GM19452 (cell line): ENCODE measurements at regions not wholly inside any gene's neighbourhood (a gene's known extent, or its start where the extent isn't known, plus 50 kb on each side); places are given as distances from the start of the nearest gene placed in this dataset.

ENCODE experiments used
- ATAC-seq: cut with Tn5 transposase; IDR thresholded peaks from one replicate; pipeline ENCODE4 v1.9.1; 2021; ENCODE audit not compliant: unreplicated experiment

DNA sequence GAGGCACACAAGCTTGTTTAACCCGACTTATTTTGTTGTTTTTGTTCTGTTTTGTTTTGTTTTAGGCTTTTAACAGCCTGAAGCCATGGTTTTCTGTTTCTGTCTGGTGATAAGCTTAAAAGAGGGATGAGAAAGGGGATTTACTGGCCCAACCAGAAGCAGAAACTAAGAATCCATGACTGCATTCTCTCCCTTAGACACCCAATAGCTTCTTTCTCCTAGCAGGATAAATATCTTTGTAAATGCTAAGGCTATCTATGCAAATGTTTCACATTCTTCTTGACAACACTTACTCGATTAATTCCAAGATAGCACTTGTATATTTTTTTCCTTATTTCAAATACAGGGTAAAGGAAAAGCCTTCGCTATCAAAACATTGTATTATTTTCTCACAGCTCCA is 53.7 kb upstream of the SMAD1 start:
- ATAC-seq, result no peak

DNA sequence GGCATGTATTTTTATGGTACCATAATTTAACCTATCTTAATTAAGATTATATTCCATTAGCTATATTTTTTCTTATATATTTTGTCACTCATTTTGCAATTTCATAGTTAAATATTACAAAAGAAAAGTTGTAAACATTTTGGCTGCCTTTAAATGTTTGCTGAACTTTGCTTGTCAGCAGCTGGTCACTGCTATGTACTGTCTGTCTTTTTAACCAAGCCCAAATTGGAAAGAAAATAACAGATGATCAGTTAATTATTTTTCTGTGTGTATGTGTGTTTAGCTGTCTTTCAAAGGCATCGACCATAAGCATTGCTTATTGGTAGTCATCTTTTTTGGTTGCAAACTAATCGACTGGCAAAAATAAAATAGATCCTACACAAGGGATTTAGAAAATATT is 54.4 kb upstream of the SMAD1 start:
- no peak for ATAC-seq

DNA sequence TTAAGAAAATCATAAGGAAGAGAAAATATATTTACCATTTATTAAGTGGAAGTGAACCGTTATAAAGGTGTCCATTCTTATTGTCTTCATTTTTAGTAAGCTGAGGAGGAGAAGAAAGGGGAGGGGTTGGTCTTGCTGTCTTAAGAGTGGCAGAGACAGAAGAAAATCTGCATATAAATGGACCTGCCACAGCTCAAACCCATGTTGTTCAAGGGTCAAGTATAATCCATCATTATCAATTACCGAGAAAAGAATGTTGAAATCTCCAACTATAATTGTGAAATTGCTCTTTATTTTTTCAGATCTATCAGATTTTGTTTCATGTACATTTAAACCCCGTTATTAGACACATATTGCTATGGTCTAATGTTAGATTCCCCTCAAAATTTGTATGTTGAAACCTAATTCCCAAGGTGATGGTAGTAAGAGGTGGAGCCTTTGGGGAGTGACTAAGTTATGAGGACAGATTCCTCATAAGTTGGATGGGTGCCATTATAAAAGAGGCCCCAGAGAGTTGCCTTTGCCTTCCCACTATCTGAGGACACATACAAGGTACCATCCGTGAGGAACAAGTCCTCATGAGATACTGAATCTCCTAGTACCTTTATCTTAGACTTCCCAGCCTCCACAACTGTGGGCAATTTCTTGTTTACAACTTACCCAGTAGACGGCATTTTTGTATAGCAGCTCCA is 58.5 kb upstream of the SMAD1 start:
- no peak for ATAC-seq

DNA sequence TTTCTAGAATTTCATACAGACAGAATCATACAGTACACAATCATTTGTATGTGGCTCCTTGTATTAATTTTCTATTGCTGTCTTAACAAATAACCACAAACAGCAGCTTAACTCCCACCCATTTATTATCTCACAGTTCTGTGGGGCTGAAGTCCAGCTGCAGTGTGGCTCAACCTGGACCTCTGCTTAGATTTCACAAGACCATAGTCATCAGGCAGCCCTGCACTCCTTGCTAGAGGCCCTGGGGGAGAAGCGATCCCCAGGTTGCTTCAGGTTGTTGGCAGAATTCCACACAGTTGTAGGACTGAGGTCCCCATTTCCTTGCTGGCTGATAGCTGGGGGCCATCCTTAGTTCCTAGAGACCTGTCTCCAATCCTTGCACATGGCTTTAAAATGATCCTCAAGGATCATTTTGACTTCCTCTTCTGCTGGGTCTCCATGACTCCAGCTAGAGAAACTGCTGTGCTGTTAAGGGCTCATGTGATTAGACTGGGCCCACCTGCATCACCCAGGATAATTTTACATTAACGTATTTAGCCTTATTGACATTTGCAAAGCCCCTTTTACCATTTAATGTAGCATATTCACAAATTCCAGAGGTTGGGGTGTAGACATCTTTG is 60.9 kb upstream of the SMAD1 start:
- no peak for ATAC-seq

DNA sequence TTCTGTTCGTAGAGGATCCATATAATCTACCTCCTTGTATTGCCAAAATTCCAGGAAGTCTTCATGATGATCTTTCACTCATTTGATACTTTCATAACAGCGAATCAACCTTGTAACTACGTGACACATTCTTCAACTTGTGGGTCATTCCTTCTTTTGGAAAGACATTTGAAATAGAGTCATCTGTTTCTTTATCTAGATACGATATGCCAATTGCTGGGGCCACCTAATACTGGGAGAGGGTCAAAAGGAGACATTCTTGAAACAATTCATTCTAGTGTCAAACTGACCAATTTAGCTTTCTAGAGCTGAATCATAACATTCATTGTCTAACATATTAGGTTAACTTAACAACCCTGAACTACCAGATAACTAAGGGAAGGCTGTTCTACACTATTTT is 62.9 kb upstream of the SMAD1 start:
- no peak for ATAC-seq

DNA sequence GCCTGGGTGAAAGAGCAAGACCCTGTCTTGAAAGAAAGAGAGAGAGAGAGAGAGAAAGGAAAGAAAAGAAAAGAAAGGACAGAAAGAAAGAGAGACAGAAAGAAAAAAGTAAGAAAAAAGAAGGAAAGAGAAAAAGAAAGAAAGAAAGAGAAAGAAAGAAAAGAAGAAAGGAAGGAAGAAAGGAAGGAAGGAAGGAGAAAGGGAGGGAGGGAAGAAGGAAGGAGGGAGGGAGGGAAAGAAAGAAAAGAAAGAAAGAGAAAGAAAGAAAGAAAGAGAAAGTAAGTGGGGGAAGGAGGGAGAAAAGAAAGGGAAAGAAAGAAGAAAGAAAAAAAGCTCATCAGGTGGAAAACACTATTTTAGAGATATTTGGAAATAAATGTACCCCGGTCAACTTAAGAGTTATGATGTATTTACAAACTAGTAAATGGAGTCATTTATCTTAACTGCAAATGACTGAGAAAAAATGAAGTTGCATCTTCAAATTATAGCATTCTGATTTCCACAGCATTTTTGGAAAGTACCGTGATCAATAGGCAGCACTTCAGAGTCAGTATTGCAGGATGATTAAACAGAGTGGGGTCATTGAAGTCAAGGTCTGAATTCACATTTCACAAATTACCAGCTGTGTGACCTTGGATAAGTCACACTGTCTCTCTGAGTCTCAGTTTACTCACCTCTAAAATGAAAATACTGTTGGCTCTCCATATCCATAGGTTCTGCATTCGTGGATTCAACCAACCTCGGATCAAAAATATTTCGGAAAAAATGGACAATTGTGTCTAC is 64.1 kb upstream of the SMAD1 start:
- no peak for ATAC-seq

DNA sequence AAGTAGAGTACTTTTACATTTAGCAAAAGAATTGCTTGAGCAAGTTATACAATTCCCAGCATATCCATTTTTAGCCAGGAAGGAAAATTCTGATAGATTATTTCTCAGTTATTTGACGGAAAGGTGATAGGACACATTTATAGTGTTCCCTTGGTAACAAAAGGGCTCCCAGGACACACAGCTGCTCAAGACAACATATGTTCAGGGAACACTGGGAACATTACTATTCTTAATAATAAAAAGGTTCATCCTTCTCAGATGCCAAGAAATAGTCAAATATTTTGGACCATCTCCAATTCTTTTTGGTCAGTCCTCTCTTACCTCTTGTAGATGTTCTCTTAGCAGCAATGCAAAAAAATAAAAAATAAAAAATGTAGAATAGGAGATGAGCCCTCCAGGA is 66.8 kb upstream of the SMAD1 start:
- no peak for ATAC-seq

DNA sequence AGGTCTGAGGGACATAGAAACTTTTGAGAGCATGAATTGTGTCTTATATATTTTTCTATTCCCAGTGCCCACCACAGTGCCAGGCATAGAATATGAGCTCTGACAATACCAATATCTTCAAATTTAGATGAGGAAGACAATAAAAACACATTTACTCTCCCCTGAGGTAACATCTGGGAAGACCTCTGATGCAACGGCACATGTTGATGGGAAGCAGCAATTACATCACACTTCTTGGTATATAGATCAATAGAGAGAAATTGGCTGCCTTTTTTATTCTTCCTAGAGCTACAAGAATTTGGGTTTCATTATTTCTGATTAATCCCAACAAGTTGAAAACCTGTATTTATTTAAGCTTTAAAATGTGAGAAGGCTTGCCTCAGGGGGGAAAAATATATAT is 67.4 kb upstream of the SMAD1 start:
- no peak for ATAC-seq

DNA sequence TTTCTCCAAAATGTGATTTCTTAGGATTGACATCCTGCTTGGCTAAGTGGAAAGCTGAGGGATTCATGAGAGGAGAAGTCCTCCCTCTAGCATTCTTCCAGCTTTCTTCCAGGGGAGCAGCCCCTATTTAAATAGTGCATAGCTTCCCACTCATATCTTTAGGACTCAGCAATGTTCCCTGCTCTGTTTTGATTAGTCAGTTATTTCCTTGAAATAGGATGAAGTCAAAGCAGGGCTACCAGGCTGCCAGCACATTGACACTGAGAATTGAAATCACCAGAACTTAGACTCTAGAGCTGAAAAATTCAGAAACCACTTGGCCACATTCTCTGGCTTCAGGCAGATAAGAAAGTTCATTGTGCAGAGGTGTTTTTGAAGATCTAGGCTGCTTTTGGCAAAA is 74.7 kb upstream of the SMAD1 start:
- no peak for ATAC-seq

DNA sequence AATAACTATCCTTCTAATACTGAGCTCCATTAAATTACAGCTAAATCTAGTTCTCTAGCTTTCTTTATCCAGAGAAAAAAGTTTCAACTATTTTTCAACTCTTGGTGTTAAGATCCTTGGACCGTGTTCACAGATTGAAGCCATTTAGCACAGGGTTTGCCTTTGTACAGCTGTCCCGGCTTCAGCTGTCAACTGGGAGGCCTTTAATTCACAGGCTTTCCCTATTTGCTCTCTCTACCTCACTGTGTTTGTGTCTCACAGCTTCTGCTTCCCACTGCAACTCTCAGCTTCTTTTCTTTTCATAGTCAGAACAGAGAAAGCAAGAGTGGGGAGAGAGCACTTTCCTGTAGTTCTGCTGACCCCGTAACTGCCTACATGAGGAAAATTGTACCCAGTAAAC is 76.9 kb upstream of the SMAD1 start:
- ATAC-seq, result no peak

DNA sequence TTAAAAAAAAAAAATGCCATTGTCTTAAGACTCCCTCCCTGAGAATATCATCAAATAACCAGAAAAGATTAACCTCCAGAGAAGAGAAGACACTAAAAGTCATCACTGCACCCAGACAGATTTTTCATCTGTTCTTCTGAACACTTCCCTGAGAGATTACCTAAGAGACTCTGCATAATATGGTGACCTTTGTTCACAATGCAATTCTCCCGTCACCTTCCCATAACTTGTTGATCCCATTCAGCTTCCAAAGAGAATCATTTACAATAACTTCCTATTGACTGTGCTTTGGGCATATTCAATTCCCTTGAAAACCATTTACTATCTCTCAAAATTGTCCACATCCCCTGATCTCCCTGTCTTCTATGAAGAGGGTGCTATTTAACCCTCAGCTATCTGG is 85.1 kb upstream of the SMAD1 start:
- ATAC-seq, result no peak

DNA sequence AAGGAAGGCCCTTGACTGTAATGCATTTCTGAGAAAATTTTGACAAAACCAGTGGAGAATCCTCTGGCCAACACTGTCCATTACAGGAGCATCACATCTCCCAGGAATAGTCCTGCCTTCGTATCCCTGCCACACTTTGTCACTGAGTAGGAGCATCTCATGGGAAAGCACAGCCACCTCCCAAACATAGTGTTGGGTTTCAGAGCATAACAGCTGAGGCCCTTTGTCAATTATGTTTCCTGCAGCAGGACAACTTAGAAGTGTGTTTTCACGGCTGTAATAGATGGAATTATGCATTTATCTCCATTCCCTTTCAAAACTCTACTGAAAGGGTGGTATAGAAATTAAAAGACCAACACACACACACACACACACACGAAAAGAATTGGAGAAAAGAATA is 91.1 kb upstream of the SMAD1 start:
- no peak for ATAC-seq

DNA sequence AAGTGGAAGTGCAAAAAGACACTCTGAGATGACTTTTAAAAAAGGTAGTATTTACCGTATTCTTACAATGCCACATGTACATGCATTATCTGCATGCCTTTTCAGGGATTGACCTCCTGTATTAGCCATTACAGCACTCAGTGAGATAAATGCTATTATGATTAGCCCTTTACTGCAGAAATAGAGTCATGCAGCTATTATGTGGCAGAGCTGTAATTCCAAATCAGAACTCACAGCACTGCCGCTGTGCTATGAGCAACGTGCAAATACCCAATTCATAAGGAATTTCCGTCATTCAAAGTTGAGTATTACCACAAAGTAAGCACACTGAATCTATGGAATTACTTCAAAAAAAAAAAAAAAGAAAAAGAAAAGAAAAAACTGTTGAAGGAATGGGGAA is 92.1 kb upstream of the SMAD1 start:
- no peak for ATAC-seq

DNA sequence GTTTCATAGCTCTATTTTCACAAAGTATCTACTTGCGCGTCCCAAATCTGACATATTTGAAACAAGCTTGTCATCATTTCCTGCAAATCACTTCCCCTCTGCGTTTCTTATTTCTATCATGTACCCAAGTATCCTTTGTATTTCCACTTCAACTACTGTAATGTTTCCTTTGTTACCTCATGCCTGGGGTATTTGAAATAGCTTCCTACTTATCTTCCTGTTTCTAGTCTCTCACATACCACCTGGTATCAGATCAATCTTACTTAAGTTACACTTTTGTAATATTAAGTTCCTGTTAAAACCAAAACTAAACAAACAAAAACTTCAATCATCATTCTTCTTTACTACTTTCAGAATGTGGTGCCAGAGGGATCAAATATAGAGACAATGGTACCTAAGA is 93.6 kb upstream of the SMAD1 start:
- no peak for ATAC-seq

DNA sequence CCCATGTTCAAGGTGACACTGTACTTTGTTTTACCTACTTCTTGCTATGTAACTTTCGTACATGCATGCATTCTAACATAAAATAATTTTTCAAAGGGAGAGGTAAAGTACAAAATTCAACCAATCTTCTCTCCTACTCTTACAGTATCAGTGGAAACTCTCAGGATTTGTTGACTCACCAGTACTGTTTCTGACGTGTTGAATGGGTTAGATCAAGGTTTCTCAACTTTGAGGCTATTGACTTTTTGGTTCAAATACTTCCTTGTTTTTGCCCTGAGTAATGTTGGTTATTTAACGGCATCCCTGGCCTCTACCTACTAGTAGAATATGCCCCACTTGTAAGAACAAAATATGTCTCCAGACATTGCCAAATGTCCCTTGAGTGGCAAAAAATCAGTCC is 94.6 kb upstream of the SMAD1 start:
- no peak for ATAC-seq

DNA sequence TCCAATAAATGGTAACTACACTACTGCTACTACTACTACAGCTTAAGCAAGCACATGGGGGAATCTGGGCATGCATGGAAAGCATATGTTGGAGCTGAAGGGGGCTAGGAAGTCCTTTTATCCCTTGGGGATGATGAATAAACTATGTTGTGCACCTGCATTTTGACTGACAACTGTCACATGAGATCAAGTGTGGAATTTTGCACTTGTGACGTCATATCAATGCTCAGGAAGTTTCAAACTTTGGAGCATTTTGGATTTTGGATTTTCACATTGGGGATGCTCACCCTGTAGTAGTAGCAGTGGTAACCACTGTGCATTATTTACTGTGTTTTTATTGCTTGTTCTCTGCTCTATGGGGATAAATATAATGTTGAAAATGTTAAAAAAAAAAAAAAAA is 100.5 kb upstream of the SMAD1 start:
- no peak for ATAC-seq

DNA sequence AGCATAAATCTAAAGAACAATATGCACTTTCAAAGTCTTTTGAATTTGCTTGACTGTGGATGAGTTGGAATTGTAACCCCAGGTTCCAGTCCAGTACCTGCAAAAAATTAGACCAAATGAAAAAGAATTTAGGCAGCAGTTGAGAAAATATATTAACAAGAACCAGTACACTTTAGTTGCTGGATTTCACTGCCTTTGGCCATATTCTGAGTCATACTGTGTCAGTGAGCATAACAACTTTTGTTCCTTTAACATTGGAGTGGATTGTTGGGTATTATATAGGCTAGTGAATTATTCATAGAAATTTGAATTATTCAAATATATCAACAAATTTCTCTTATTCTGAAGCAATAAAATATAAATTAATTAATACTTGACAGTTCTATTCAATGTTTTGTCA is 101.5 kb upstream of the SMAD1 start:
- no peak for ATAC-seq

DNA sequence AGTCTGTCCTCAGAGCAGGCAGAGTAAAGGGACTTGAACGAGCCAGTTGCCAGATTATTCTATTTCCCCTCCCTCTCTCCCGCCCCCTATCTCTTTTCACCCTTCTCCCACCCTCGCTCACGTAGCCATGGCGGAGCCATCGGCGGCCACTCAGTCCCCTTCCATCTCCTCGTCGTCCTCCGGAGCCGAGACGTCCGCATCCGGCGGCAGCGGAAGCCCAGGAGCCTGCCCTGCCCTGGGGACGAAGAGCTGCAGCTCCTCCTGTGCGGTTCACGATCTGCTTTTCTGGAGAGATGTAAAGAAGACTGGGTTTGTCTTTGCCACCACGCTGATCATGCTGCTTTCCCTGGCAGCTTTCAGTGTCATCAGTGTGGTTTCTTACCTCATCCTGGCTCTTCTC is 106.2 kb upstream of the SMAD1 start:
- no peak for ATAC-seq

DNA sequence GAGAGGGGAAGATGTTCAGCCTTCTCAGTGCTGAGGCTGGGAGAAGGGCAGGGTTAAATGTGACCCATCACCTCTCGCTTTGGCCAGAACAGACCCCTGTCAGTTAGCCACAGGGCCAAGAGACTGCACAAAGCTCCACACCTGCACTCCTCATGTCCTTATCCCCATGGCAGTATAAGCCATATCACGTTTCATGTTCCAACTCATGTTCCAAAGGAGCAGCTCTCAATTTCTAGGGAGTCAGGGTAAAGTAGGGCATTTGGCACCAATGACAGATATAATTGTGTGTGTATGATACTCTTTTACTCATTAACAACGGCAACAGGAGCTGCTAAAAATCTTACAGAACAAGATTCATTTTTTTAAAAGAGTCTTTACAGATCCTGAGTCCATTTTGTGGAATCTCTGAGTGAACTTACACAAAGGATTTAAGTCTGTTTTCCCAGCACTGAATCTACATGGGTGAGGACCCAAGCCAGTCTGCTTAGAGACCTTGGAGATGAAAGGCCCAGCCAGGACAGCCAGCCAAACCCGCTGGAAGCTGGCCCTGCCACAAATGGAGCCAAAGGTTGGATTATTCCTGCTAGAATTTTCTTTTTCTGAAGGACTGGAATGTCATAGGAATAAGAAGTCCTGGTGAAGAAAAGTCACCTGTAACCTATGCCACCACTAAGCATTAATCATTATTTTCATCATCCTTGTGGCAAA is 129.1 kb upstream of the SMAD1 start:
- no peak for ATAC-seq

DNA sequence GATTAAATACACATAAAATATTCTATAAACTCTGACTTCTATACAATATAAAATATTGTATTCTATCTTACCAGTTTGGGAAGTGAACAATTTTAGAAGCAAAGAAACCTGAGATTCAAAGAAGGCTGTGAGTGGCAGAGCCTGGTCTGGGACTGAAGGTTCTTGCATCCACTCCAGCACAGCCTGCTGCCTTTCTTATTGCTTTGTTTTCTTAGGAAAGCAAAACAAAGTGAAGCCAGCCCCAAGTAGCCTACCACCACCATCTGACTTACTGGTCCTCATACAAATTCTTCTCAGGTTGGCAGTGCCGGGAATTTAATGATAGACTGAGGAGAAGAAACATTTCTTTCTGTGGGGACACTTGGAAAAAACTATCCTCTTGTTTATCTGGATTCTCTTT is 129.7 kb upstream of the SMAD1 start:
- ATAC-seq, result no peak

DNA sequence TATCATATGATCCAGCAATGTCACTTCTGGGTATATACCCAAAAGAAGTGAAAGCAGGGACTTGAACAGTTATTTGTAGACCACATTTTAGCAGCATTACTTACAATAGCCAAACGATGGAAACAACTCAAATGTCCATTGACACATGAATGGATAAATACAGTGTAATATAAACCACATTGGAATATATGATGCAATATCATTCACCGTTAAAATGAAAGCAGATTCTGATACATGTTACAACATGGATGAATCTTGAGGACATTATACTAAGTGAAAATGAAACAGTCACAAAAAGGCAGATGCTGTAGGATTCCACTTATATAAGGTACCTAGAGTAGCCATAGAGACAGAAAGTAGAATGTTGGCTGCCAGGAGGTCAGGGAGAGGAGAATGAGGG is 130.5 kb upstream of the SMAD1 start:
- no peak for ATAC-seq

DNA sequence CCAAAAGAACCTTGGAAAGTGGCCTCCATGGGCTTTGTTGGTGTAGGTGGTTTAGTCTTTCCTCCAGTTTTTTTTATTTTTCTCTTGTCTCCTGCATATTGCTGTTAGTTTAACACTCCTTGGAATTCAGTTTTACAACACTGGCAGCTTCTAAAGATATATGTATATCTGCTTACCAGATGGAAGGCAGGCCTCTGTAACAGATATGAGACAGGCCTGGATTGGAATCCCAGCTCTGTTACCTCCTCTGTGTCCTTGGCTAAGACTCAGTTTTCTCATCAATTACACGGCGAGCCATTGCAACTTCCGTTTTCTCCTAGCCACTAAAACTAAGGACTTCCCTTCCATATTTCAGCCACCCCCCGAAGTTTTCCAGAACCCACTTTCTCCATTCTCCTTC is 133.4 kb upstream of the SMAD1 start:
- no peak for ATAC-seq
